A549 (cell line): ENCODE measurements at regions not wholly inside any gene's neighbourhood (a gene's known extent, or its start where the extent isn't known, plus 50 kb on each side); places are given as distances from the start of the nearest gene placed in this dataset.

Experiments used
- CBX8 ChIP-seq: fragments of 200-600 bp; sonication (generic); IDR thresholded peaks from 2 replicates; pipeline ENCODE4 v1.6.1; 2016
- CTCF ChIP-seq: fragments of >200 bp; sonication (Bioruptor Twin); formaldehyde crosslinking; IDR thresholded peaks from 3 replicates; pipeline ENCODE4 v1.5.1; 2016
- E2F6 ChIP-seq: IDR thresholded peaks from 2 replicates; pipeline ENCODE4 v1.6.1; 2012; ENCODE audit warnings: low read depth, borderline replicate concordance
- EP300 ChIP-seq, 2 experiments: fragments of >200 bp; sonication (Bioruptor Twin); formaldehyde crosslinking; IDR thresholded peaks; 2 replicates in 1 of 2; 3 replicates in 1 of 2; pipeline ENCODE4 v1.6.1; 2016 to 2017
- FOSL2 ChIP-seq, 2 experiments: fragments of 450-650 bp in 1 of 2; fragments of >200 bp in 1 of 2; sonication (Bioruptor Twin) in 1 of 2; formaldehyde crosslinking; IDR thresholded peaks; 2 replicates each; pipeline versions ENCODE4 v1.5.0 to v1.6.1; 2016 to 2020; ENCODE audit warnings: mild to moderate bottlenecking in 1 of 2, moderate library complexity in 1 of 2
- JUN ChIP-seq, 2 experiments: fragments of >200 bp; sonication (Bioruptor Twin); formaldehyde crosslinking; IDR thresholded peaks; 2 replicates in 1 of 2; 3 replicates in 1 of 2; pipeline ENCODE4 v1.6.1; 2016 to 2017
- MAX ChIP-seq: IDR thresholded peaks from 2 replicates; pipeline ENCODE4 v1.6.1; 2012
- POLR2AphosphoS2 ChIP-seq: conservative IDR thresholded peaks from 2 replicates; pipeline ENCODE4 v1.6.1; 2012; ENCODE audit warnings: low read length, improper control_type of control experiment, inconsistent platforms
- SMC3 ChIP-seq: fragments of >200 bp; sonication (Bioruptor Twin); formaldehyde crosslinking; IDR thresholded peaks from 3 replicates; pipeline ENCODE4 v1.6.1; 2018; ENCODE audit warnings: inconsistent platforms
- TP53 ChIP-seq: fragments of 250-450 bp; sonication (Bioruptor Pico); IDR thresholded peaks from 2 replicates; pipeline ENCODE4 v1.5.0; 2021; ENCODE audit warnings: mild to moderate bottlenecking, moderate library complexity
- TF ChIP-seq, protein P1 (sequence below): fragments of 200-600 bp; sonication (generic); IDR thresholded peaks from 2 replicates; pipeline ENCODE4 v1.6.1; 2016; ENCODE audit warnings: antibody characterized with exemption, mild to moderate bottlenecking, moderate library complexity

- no peak for TF ChIP-seq E2F6
- no peak for TF ChIP-seq CTCF
- TF ChIP-seq CBX8, result no peak
- no peak for TF ChIP-seq MAX
- no peak for TF ChIP-seq JUN (IDR thresholded peaks at IDR 0.05)
- TF ChIP-seq, protein P1, sequence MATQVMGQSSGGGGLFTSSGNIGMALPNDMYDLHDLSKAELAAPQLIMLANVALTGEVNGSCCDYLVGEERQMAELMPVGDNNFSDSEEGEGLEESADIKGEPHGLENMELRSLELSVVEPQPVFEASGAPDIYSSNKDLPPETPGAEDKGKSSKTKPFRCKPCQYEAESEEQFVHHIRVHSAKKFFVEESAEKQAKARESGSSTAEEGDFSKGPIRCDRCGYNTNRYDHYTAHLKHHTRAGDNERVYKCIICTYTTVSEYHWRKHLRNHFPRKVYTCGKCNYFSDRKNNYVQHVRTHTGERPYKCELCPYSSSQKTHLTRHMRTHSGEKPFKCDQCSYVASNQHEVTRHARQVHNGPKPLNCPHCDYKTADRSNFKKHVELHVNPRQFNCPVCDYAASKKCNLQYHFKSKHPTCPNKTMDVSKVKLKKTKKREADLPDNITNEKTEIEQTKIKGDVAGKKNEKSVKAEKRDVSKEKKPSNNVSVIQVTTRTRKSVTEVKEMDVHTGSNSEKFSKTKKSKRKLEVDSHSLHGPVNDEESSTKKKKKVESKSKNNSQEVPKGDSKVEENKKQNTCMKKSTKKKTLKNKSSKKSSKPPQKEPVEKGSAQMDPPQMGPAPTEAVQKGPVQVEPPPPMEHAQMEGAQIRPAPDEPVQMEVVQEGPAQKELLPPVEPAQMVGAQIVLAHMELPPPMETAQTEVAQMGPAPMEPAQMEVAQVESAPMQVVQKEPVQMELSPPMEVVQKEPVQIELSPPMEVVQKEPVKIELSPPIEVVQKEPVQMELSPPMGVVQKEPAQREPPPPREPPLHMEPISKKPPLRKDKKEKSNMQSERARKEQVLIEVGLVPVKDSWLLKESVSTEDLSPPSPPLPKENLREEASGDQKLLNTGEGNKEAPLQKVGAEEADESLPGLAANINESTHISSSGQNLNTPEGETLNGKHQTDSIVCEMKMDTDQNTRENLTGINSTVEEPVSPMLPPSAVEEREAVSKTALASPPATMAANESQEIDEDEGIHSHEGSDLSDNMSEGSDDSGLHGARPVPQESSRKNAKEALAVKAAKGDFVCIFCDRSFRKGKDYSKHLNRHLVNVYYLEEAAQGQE, result no peak
- TF ChIP-seq POLR2AphosphoS2, result no peak
- TF ChIP-seq SMC3, result no peak
- no peak for TF ChIP-seq EP300 (IDR thresholded peaks at IDR 0.05)
- TF ChIP-seq TP53 (CRISPR knock-in tag), result no peak
- no peak for TF ChIP-seq FOSL2 (IDR thresholded peaks at IDR 0.05)
- no peak for TF ChIP-seq FOSL2 (CRISPR knock-in tag; IDR thresholded peaks at IDR 0.05)
These were observed 300.3 kb downstream of the BTG1 start for GRCh38 chr12:91845365-91845764.
